Liver (tissue), 8 donors: ENCODE measurements at regions not wholly inside any gene's neighbourhood (a gene's known extent, or its start where the extent isn't known, plus 50 kb on each side); places are given as distances from the start of the nearest gene placed in this dataset.

ENCODE experiments used
- DNase-seq: peaks from one replicate; pipeline ENCODE4 v3.0.0-alpha.2; 2017; ENCODE audit warnings: low spot score
- H3K27ac ChIP-seq, 2 donors: one replicate each; pipeline ENCODE4 v1.7.0; 2013; ENCODE audit warnings: inconsistent platforms in 2 of 2, low read length in 2 of 2, control low read depth in 1 of 2, low read depth in 1 of 2, mild to moderate bottlenecking in 1 of 2
- H3K27me3 ChIP-seq, 4 donors: one replicate each; pipeline versions ENCODE4 v1.6.1 to v1.7.0; 2013; ENCODE audit warnings: low read length in 3 of 4, inconsistent platforms in 1 of 4, mild to moderate bottlenecking in 1 of 4, moderate library complexity in 1 of 4; ENCODE audit not compliant: control insufficient read depth in 4 of 4, insufficient read depth in 4 of 4
- H3K36me3 ChIP-seq, 4 donors: one replicate each; pipeline versions ENCODE4 v1.6.1 to v1.7.0; 2013; ENCODE audit warnings: low read length in 3 of 4, mild to moderate bottlenecking in 3 of 4, low read depth in 1 of 4, moderate library complexity in 1 of 4; ENCODE audit not compliant: control insufficient read depth in 4 of 4, insufficient read depth in 3 of 4
- H3K4me1 ChIP-seq, 4 donors: one replicate each; pipeline versions ENCODE4 v1.6.1 to v1.7.0; 2013; ENCODE audit warnings: low read length in 3 of 4, mild to moderate bottlenecking in 3 of 4, moderate library complexity in 1 of 4; ENCODE audit not compliant: control insufficient read depth in 4 of 4, insufficient read depth in 4 of 4
- H3K4me3 ChIP-seq, 3 donors: one replicate each; pipeline versions ENCODE4 v1.6.1 to v1.7.0; 2013; ENCODE audit warnings: low read length in 3 of 3, control low read depth in 1 of 3, low read depth in 1 of 3, mild to moderate bottlenecking in 1 of 3
- H3K9ac ChIP-seq, 2 donors: one replicate each; pipeline ENCODE4 v1.7.0; 2013; ENCODE audit warnings: low read length in 2 of 2, mild to moderate bottlenecking in 2 of 2, moderate library complexity in 2 of 2, control low read depth in 1 of 2, low read depth in 1 of 2
- H3K9me3 ChIP-seq, 4 donors: one replicate each; pipeline versions ENCODE4 v1.6.1 to v1.7.0; 2013; ENCODE audit warnings: low read length in 3 of 4; ENCODE audit not compliant: control insufficient read depth in 4 of 4
- EGR1 ChIP-seq, 2 donors: IDR thresholded peaks; 2 replicates each; pipeline ENCODE4 v1.6.1; 2016 to 2018; ENCODE audit warnings: antibody characterized with exemption in 2 of 2, low read depth in 2 of 2
- FOXA2 ChIP-seq: IDR thresholded peaks from 2 replicates; pipeline ENCODE4 v1.6.1; 2016; ENCODE audit warnings: antibody characterized with exemption
- GABPA ChIP-seq, 2 donors: IDR thresholded peaks in 1 of 2; conservative IDR thresholded peaks in 1 of 2; 2 replicates each; pipeline ENCODE4 v1.6.1; 2016; ENCODE audit warnings: antibody characterized with exemption in 2 of 2, mild to moderate bottlenecking in 1 of 2, moderate library complexity in 1 of 2
- HNF4A ChIP-seq, 2 donors: conservative IDR thresholded peaks; 2 replicates each; pipeline ENCODE4 v1.6.1; 2016; ENCODE audit warnings: antibody characterized with exemption in 2 of 2, mild to moderate bottlenecking in 2 of 2
- HNF4G ChIP-seq: IDR thresholded peaks from 2 replicates; pipeline ENCODE4 v1.6.1; 2016; ENCODE audit warnings: antibody characterized with exemption
- JUND ChIP-seq, 2 donors: IDR thresholded peaks; 2 replicates each; pipeline ENCODE4 v1.6.1; 2016; ENCODE audit warnings: antibody characterized with exemption in 2 of 2
- NR2F2 ChIP-seq: IDR thresholded peaks from 2 replicates; pipeline ENCODE4 v1.6.1; 2016; ENCODE audit warnings: antibody characterized with exemption
- RAD21 ChIP-seq, 2 donors: IDR thresholded peaks; 2 replicates each; pipeline ENCODE4 v1.6.1; 2016; ENCODE audit warnings: antibody characterized with exemption in 2 of 2, mild to moderate bottlenecking in 2 of 2
- RXRA ChIP-seq, 2 donors: IDR thresholded peaks; 2 replicates each; pipeline ENCODE4 v1.6.1; 2017 to 2018; ENCODE audit warnings: antibody characterized with exemption in 2 of 2, mild to moderate bottlenecking in 1 of 2
- SP1 ChIP-seq: IDR thresholded peaks from 2 replicates; pipeline ENCODE4 v1.6.1; 2018; ENCODE audit warnings: antibody characterized with exemption, mild to moderate bottlenecking
- YY1 ChIP-seq: IDR thresholded peaks from 2 replicates; pipeline ENCODE4 v1.6.1; 2016; ENCODE audit warnings: antibody characterized with exemption, mild to moderate bottlenecking
- WGBS: extraction: QIAGEN DNeasy Blood & Tissue Kit; methylation state at CpG from one replicate; pipeline ENCODE4 v1.1.7; 2013; 5-methylcytosine and 5-hydroxymethylcytosine counted together
- TF ChIP-seq, protein P1 (sequence below): IDR thresholded peaks from 2 replicates; pipeline ENCODE4 v1.6.1; 2016; ENCODE audit warnings: antibody characterized with exemption
- TF ChIP-seq, protein P2 (sequence below): IDR thresholded peaks from 2 replicates; pipeline ENCODE4 v1.6.1; 2016; ENCODE audit warnings: antibody characterized with exemption
- TF ChIP-seq, protein P3 (sequence below): fragments of 150-350 bp; IDR thresholded peaks from 2 replicates; pipeline ENCODE4 v1.5.1; 2017; ENCODE audit warnings: improper control_type of control experiment, low read depth, low read length; ENCODE audit not compliant: missing input control
- TF ChIP-seq, protein P4 (sequence below): IDR thresholded peaks from 2 replicates; pipeline ENCODE4 v1.6.1; 2016; ENCODE audit warnings: antibody characterized with exemption
- TF ChIP-seq, protein P5 (sequence below): IDR thresholded peaks from 2 replicates; pipeline ENCODE4 v1.6.1; 2016; ENCODE audit warnings: antibody characterized with exemption, mild to moderate bottlenecking
- donor health status: healthy.
- donor health status: healthy.
- donor health status: healthy.
- donor health status: healthy.
- donor health status: healthy.

DNA sequence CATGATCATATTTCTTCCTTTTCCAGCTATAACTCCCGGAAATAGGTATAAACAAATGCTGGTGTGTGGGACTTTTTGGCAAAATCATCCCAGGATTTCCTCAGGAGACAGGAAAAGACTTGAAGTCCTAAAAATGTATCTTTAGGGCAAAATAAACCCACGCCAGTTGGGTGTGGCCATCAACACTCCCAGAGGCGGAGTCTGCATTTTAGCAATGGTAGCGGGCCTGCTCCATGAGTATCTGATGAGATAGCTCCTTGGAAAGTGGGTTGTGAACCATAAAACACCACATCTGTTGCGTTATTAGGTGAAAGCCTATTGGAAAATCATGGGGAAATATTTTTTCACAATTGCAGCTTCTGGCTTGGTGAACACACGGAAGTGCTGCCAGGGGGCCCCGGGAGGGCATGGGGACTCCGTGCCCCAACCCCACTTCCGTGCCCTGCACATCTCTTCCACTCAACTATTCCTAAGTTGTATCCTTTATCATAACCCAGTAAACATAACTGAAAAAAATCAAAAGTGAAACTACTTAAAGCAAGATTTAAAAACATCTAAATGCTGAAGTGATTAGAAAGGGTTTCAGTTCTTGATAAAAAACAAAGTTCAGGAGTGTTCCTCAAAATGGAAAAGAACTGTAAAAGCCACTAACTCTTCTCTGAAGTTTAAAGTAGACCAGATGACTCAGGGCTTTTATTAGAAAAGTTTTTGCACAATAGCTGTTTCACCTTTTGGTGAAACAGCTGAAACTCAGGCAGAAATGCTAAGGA is 111.2 kb downstream of the LRRC70 start:
- Histone ChIP-seq H3K9ac (no peak overlapping the region), H3K27me3 (no peaks in the 10 kb centered on the region), H3K9me3 (no peaks in the 10 kb centered on the region), H3K36me3 (no peaks in the 10 kb centered on the region), H3K27ac (peak overlapping the region in 1 of 2 donors; percentile 11), H3K4me1 (peaks cover 0 to 7% (median 0%) of the 10 kb centered on the region in 4 donors), H3K4me3 (no peak overlapping the region)
- no peak for DNase-seq
- TF ChIP-seq HNF4A (conservative IDR thresholded peaks at IDR 0.05) (no peak), EGR1 (IDR thresholded peaks at IDR 0.05; ENCODE audit: low read depth in 2 of 2) (no peak), HNF4G (no peak), SP1 (no peak), FOXA2 (no peak), GABPA (IDR thresholded peaks at IDR 0.05 in 1 of 2, conservative IDR thresholded peaks at IDR 0.05 in 1 of 2) (no peak), JUND (IDR thresholded peaks at IDR 0.05) (no peak)
- TF ChIP-seq, protein P1, sequence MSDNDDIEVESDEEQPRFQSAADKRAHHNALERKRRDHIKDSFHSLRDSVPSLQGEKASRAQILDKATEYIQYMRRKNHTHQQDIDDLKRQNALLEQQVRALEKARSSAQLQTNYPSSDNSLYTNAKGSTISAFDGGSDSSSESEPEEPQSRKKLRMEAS: no peak
- TF ChIP-seq, protein P2, sequence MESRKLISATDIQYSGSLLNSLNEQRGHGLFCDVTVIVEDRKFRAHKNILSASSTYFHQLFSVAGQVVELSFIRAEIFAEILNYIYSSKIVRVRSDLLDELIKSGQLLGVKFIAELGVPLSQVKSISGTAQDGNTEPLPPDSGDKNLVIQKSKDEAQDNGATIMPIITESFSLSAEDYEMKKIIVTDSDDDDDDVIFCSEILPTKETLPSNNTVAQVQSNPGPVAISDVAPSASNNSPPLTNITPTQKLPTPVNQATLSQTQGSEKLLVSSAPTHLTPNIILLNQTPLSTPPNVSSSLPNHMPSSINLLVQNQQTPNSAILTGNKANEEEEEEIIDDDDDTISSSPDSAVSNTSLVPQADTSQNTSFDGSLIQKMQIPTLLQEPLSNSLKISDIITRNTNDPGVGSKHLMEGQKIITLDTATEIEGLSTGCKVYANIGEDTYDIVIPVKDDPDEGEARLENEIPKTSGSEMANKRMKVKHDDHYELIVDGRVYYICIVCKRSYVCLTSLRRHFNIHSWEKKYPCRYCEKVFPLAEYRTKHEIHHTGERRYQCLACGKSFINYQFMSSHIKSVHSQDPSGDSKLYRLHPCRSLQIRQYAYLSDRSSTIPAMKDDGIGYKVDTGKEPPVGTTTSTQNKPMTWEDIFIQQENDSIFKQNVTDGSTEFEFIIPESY: no peak
- TF ChIP-seq, protein P3, sequence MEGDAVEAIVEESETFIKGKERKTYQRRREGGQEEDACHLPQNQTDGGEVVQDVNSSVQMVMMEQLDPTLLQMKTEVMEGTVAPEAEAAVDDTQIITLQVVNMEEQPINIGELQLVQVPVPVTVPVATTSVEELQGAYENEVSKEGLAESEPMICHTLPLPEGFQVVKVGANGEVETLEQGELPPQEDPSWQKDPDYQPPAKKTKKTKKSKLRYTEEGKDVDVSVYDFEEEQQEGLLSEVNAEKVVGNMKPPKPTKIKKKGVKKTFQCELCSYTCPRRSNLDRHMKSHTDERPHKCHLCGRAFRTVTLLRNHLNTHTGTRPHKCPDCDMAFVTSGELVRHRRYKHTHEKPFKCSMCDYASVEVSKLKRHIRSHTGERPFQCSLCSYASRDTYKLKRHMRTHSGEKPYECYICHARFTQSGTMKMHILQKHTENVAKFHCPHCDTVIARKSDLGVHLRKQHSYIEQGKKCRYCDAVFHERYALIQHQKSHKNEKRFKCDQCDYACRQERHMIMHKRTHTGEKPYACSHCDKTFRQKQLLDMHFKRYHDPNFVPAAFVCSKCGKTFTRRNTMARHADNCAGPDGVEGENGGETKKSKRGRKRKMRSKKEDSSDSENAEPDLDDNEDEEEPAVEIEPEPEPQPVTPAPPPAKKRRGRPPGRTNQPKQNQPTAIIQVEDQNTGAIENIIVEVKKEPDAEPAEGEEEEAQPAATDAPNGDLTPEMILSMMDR: no peak
- TF ChIP-seq, protein P4, sequence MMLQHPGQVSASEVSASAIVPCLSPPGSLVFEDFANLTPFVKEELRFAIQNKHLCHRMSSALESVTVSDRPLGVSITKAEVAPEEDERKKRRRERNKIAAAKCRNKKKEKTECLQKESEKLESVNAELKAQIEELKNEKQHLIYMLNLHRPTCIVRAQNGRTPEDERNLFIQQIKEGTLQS: no peak
- 72% methylated on average over 9 of the region's 9 CpGs for WGBS

DNA sequence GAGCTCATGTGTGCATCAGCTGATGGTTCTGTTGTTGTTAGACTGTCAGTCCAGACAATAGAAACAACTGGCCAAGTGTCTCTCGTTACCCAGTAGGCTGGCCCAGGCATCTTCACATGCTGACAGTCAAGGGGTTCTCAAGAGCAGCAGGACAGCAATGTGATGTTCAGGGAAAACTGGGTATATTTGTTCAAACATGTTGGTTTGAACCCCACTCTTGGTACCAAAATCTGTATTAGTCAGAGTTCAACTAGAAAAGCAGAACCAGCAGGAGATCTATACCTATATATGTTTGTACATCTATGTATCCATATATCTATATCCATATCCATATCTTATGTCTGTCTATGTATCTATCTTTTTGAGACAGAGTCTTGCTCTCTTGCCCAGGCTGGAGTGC is 108.1 kb downstream of the LRRC70 start:
- WGBS: 83% methylated on average over 1 of the region's 1 CpG
- H3K4me3 ChIP-seq: no peak overlapping the region
- no peaks in the 10 kb centered on the region for H3K27me3 ChIP-seq
- no peak for TF ChIP-seq FOXA2
- TF ChIP-seq JUND (IDR thresholded peaks at IDR 0.05): no peak
- no peaks in the 10 kb centered on the region for H3K36me3 ChIP-seq
- peaks cover 0 to 7% (median 0%) of the 10 kb centered on the region in 4 donors for H3K4me1 ChIP-seq
- DNase-seq: no peak
- H3K9me3 ChIP-seq: no peaks in the 10 kb centered on the region
- H3K27ac ChIP-seq: no peak overlapping the region
- no peak overlapping the region for H3K9ac ChIP-seq

DNA sequence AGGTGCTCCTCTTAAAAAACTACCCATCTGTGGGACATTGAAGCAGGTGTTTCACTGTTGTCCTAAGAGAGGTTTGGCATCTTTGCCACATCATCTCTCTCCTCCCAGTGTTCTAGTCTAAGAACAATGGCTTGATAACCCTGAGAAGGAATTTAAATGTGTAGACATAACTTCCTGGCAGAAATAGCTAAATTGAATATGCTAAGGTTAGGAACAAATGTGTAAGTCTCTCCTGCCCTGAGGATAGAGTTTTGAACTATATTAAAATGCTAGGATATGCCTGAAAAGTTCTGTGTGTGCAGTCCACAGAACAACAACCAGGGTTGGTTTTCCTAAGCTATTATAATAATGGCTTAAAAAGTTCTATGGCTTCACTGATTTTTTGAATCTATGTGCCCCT is 106.6 kb downstream of the LRRC70 start:
- no peak overlapping the region for H3K9ac ChIP-seq
- no peaks in the 10 kb centered on the region for H3K27me3 ChIP-seq
- no peaks in the 10 kb centered on the region for H3K36me3 ChIP-seq
- no peak overlapping the region for H3K4me3 ChIP-seq
- no peak overlapping the region for H3K27ac ChIP-seq
- H3K4me1 ChIP-seq: peaks cover 0 to under 1% (median 0%) of the 10 kb centered on the region in 4 donors
- no peak for DNase-seq
- peaks cover 0 to 2% (median 0%) of the 10 kb centered on the region in 4 donors for H3K9me3 ChIP-seq
- TF ChIP-seq GABPA (IDR thresholded peaks at IDR 0.05 in 1 of 2, conservative IDR thresholded peaks at IDR 0.05 in 1 of 2): no peak
- TF ChIP-seq FOXA2: no peak
- TF ChIP-seq RAD21 (IDR thresholded peaks at IDR 0.05): no peak
- TF ChIP-seq, protein P5, sequence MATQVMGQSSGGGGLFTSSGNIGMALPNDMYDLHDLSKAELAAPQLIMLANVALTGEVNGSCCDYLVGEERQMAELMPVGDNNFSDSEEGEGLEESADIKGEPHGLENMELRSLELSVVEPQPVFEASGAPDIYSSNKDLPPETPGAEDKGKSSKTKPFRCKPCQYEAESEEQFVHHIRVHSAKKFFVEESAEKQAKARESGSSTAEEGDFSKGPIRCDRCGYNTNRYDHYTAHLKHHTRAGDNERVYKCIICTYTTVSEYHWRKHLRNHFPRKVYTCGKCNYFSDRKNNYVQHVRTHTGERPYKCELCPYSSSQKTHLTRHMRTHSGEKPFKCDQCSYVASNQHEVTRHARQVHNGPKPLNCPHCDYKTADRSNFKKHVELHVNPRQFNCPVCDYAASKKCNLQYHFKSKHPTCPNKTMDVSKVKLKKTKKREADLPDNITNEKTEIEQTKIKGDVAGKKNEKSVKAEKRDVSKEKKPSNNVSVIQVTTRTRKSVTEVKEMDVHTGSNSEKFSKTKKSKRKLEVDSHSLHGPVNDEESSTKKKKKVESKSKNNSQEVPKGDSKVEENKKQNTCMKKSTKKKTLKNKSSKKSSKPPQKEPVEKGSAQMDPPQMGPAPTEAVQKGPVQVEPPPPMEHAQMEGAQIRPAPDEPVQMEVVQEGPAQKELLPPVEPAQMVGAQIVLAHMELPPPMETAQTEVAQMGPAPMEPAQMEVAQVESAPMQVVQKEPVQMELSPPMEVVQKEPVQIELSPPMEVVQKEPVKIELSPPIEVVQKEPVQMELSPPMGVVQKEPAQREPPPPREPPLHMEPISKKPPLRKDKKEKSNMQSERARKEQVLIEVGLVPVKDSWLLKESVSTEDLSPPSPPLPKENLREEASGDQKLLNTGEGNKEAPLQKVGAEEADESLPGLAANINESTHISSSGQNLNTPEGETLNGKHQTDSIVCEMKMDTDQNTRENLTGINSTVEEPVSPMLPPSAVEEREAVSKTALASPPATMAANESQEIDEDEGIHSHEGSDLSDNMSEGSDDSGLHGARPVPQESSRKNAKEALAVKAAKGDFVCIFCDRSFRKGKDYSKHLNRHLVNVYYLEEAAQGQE: no peak
- no peak for TF ChIP-seq EGR1 (IDR thresholded peaks at IDR 0.05; ENCODE audit: low read depth in 2 of 2)
- TF ChIP-seq SP1: no peak
- TF ChIP-seq JUND (IDR thresholded peaks at IDR 0.05): no peak
- TF ChIP-seq, protein P2: no peak
- TF ChIP-seq NR2F2: no peak
- TF ChIP-seq HNF4G: no peak
- TF ChIP-seq, protein P4: no peak
- TF ChIP-seq HNF4A (conservative IDR thresholded peaks at IDR 0.05): no peak
- TF ChIP-seq YY1: no peak
- TF ChIP-seq RXRA (IDR thresholded peaks at IDR 0.05): no peak
